ENCODE measurements at regions not wholly inside any gene's neighbourhood (a gene's known extent, or its start where the extent isn't known, plus 50 kb on each side); places are given as distances from the start of the nearest gene placed in this dataset.
"Not testable (repeated sequence)": the region's sequence is repeated elsewhere in the genome, so short reads cannot be mapped to it uniquely, and the experiment has no call there.

DNA sequence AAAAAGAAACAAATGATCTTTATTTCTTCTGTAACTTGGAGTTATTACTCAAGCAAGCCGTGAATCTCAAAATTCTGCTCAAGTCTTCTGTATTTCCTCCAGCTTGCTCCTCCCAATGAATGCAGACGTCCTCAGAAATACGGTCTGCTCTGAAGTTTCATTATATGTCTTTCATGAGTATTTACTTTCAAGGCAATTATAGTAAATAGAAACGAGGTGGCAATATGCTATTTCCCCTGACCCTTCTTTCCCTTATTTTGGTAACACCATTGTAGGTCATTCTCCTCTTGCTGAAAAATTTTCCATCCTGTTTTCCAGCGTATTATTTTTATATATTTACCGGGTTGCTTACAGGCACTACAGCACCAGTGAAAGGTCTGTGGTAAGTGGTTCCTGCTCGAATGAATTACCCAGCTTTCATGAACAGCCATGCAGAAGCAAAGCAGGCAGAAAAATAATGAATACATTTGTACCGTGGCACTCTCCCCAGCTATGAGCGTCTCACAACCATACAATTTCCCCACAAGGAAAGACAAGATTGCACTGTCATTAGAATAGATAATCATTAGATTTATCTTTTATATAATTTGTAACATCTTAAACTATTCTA is 350.9 kb upstream of the PKN2 start:
- DNase-seq (ENCODE audit: low spot score), result no peak

DNA sequence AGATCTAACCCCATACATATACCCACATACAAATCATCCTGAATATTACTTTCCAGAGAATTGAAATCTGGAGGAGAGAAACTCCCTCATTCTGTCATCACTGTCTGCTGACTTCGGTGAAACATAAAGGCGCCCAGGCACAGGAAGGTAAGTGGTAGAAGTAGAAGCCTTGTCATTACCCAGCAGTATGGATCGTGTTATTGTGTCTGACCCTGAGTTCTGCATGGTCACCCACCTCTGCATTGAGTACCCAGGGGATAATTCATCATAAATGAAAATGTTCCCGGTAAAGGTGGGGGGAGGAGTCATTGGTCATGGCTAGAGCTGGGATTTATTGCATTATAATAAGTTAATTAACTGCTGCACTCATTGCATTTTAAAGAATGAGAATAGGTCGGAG is 342.6 kb upstream of the PKN2 start:
- DNase-seq (ENCODE audit: low spot score), result no peak

DNA sequence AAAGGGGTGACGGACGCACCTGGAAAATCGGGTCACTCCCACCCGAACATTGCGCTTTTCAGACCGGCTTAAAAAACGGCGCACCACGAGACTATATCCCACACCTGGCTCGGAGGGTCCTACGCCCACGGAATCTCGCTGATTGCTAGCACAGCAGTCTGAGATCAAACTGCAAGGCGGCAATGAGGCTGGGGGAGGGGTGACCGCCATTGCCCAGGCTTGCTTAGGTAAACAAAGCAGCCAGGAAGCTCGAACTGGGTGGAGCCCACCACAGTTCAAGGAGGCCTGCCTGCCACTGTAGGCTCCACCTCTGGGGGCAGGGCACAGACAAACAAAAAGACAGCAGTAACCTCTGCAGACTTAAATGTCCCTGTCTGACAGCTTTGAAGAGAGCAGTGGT is 342.0 kb upstream of the PKN2 start:
- not testable (repeated sequence) for DNase-seq (ENCODE audit: low spot score)

DNA sequence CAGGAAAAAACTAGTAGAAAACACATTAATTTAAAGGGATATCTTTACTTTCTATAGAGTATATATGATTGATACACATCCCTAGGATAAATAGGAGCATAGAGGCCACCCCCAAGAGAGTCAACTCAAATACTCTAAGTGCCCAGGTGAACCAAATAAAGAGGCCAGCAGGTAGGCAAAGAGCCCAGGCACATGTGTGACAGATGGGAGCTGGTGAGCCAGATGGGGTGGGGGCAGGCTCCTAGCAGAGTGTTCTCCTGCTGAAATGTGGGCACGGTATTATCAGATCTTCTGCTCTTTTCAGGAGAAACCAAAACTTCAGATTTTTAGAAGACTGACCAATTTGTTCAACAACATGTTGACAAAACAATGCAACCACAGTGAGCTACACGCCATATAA is 333.4 kb upstream of the PKN2 start:
- DNase-seq (ENCODE audit: low spot score), result no peak

DNA sequence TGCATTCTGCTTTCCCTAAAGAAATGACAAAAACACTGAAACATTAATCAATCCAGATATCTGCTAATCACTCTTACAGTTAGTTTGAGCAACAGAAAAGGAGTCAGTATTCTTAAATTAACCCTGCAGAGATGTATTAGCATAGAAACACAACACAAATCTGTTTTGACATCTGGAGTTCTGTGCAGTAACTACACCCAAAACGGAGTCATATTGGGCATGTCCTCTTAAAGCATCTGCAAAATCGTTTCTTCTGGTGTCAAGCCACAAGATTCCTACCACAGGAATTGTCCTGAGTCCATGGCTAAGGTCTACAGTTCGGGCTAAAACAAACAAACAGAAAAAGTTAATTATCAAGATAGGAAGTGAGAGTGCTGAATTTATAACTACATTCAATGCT is 332.1 kb upstream of the PKN2 start:
- no peak for DNase-seq (ENCODE audit: low spot score)

DNA sequence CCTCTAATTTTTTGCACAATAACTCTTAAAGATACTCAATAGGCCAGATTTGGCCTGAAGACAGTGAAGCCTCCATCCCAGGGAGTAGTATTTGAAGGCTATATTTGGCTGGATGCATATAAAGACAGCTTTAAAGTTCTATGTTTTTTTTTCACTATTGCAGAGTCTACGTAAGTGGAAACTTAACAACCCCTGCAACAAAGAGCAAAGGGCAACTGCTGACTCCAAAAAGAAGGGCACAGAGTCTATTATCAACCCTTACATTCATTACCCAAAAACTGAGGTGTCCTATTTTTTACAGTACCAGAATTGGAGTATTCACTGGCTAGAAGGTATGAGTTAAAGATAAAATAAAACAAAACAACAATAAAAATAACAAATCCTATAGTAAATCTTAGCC is 329.8 kb upstream of the PKN2 start:
- no peak for DNase-seq (ENCODE audit: low spot score)

DNA sequence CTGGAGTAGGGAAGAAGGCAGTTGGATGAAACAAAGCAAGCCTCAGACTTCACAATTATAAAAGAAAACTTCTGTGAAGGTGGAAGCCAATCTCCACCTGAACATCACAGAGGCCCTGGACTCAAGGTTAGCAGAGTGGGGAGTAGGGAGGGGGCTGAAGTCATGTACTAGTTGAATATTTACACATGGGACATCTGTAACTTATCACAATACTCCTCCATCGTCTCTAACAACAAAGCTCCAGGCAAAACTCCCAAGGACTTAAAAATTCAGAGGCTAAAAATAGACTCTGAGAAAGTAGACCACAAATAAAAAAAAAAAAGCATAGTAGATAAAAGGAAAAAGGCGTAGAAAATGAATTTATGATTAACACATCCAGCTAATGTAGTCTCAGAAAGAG is 326.3 kb upstream of the PKN2 start:
- DNase-seq (ENCODE audit: low spot score), result no peak

DNA sequence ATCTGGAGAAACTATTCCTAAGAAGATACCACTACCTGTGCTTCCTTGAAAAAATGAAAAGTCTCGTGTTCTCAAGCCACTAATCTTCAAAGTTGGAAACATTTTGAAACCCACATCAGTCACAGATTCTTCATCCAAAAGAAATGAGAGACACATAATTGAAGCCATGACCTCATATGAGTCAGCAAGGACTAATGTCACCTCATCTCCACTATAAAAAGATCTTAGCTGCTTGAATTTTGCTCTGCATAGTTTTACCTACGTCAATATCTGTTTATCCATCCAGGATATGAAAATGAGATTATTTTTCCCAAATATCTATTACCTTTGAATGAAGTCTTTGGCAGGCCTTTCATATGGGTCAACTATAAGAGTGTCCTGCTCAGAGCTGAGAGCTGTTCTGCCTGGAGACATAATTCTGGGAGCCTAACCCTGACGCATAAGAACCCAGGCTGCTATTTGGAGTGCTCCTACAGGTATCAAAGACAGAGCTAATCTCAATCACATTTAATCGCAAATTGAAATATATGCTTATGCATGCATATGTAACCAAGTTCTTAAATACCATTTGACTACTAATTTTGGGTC is 312.5 kb upstream of the PKN2 start:
- DNase-seq (ENCODE audit: low spot score), result no peak

DNA sequence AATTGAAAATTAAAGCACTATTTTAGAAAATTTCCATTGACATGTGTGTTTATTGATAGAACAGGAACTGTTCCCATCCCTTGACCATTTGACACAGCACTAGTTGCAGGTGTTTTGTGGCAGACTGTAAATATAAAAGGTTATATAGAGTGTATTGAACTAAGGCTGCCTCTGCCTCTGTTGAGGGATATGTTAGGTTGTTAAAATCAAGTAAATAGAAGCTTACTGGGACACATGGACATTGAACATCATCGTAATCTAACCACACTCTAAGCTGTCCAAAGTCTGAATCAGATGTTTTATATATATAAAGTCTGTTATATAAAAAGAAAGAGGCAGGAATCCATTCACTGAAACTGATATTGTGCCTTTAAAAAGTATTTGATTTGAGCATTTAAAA is 308.1 kb upstream of the PKN2 start:
- DNase-seq (ENCODE audit: low spot score), result no peak

DNA sequence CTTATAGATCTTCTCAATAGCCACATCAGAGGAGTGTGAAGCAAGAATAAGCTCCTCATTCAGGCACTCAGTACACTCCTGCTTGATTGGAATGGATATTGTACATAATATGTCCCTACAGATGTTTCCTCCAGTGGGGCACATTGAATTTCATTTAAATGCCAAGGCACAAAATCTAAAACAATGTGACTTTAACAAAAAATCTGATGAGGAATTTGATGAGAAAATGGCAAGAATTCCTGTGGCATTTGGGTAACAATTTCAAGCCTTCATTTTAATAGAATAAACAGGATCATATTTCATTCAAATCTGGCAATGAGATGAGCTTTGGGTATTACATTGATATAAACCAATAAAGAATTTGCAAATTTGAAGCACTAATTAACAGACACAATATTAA is 307.7 kb upstream of the PKN2 start:
- no peak for DNase-seq (ENCODE audit: low spot score)

DNA sequence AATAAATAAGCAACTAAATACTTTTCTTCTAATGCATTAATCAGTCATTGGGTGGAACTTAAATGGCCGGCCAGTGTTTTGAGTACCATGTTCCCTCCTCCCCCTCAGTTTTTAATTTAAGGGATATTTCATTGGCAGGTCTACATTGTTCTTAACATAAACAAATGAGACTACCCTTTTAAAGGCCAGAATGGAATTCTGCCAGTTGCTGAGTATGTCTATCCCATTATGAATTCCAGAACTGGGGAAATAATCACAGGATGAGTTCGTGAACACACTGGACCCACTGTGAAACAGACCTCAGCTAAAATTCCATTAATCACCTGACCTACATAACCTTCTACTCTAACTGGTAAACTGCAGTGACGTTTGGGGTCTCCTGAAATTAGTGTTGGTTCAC is 305.5 kb upstream of the PKN2 start:
- no peak for DNase-seq (ENCODE audit: low spot score)

DNA sequence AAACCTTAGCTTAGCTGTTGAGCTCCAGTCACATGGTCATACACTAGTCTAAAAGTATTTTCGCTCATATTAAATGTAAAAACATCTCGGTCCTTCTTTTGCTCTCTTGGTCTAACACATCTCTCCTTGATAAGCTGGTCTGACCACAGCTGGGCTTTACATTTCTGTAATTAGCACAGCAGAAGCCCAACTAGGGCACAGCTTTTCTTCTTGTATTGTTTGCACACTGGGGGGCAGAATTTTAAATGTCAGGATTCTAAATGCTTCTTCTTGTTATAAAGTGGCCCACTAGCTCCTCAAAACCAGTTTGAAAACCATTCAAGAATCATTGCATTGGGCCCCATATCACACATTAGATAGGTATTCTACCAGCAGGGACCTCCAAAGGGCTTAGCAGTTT is 289.1 kb upstream of the PKN2 start:
- DNase-seq (ENCODE audit: low spot score), result no peak

DNA sequence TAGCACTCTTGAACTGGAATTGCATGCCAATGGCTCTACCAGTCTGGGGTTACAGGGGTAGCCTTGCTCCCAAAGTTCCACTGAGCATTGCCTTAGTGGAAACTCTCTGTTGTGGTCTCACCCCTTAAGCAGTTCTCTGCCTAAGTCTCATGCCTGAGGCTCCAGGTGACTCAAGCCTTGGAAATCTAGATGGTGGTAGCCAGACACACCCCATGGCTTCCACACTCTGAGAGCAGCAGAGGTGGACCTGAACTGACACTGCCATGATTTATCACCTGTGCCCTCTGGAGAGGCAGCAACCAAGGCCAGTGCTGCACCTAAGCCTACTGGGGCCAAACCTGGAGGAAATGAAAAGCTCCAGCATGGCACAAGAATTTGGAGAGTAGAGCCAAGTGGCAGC is 285.7 kb upstream of the PKN2 start:
- DNase-seq (ENCODE audit: low spot score), result no peak

DNA sequence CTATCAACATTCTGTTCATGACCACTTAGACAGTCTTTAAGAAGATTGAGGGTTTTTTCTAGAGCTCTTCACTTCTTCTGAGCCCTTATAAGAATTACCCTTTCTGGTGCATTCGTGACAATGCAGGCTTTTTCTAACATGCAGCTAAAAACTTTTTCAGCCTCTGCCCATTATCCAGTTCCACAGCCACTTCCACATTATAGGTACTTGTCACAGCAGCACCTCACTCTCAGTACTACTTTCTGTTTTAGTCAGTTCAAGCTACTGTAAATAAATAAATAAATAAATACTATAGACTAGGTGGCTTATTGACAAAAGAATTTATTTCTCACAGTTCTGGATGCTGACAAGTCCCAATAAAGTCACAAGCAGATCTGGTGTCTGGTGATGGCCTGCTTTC is 284.4 kb upstream of the PKN2 start:
- DNase-seq (ENCODE audit: low spot score), result no peak

DNA sequence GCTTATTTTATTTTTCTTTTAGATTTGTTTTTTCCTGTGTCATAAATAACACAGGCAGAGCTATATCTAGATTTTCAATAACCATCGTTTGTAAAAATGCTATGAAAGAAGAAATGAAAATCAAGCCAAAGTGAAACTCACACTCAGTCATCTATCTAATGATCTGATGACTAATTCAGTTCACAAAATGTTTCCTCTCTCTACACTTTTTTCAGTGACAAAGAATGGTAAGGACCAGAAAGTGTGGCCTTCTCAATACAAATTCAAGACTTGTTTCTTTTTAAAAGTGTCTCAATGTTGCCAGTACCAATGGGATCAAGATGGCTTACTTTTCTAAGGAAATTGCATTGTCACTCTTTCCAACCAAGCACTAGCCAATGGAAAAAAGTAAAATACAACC is 282.8 kb upstream of the PKN2 start:
- no peak for DNase-seq (ENCODE audit: low spot score)

DNA sequence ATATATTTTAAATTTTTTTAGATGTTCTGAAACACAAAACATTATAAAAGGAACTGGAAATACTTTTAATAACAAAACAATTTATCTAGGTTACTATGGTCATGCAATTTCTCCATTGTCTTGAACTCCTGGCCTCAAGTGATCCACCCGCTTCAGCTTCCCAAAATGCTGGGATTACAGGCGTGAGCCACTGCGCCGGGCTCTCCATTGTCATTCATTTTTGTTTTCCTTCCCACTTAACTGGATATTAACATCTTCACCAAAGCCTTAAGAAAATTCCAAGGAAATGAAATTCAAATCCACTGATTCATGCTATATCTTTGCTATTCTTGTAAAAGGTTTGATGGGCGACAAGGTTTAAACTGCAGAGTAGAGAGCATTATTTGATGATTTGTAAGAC is 279.5 kb upstream of the PKN2 start:
- DNase-seq (ENCODE audit: low spot score), result no peak

DNA sequence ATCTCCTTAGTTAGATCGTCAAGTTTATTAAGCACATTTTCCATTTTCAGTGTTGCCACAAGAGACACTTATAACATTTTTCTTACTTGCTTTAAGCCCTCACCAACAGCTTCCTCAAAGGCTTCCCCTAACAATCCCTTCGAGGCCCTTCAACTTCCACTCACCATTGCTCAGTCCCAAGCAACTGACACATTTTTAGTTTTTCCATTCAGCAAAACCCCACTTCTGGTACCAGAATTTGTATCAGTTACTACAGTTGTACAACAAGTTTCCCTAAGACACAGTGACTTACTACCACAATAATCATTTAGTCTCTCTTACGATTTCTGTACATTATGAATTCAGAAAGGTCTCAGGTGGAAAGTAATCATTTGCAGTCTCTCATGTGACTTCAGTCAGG is 276.8 kb upstream of the PKN2 start:
- no peak for DNase-seq (ENCODE audit: low spot score)

DNA sequence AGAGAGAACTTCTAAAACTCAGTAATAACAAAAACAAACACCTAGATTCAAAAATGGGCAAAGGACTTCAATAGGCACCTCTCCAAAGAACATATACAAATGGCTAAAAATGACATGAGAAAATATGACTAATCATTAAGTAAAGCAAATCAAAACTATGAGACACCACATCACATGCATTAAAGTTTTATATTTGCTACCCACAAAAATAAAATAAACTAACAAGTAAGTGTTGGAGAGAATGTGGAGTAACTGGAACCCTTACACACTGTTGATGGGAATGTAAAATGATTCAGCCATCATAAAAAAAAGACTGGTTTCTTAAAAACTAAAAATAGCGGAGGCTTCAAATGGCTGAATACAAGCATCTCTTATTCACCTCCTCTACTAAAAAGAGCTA is 262.1 kb upstream of the PKN2 start:
- no peak for DNase-seq (ENCODE audit: low spot score)

DNA sequence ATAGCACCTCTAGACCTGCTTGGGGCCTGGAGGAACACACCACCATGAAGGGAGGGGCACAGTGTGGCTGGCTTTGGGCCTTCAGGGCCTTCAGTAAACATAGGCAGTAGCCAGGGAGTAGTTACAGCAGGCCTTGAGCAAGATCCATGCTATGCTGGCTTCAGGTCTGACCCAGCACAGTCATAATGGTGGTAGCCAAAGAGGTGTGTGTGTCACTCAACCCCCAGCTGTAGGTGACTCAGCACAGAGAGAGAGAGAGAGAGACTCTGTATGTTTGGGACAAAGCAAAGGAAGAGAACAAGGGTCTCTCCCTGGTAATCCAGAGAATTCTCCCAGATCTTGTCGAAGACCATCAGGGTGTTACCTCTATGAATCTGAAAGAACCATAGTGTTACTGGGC is 250.5 kb upstream of the PKN2 start:
- DNase-seq (ENCODE audit: low spot score), result no peak

DNA sequence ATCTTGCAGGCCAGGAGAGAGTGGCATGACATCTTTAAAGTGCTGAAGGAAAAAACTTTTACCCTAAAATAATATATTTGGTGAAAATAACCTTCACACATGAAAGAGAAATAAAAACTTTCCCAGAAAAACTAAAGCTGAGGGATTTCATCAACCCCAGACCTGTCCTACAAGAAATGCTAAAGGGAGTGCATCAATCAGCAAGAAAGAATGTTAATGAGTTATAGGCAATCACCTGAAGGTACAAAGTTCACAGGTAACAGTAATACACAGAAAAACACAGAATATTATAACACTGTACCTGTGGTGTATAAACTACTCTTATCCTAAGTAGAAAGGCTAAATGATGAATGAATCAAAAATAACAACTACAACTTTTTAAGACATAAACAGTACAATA is 249.2 kb upstream of the PKN2 start:
- no peak for DNase-seq (ENCODE audit: low spot score)

DNA sequence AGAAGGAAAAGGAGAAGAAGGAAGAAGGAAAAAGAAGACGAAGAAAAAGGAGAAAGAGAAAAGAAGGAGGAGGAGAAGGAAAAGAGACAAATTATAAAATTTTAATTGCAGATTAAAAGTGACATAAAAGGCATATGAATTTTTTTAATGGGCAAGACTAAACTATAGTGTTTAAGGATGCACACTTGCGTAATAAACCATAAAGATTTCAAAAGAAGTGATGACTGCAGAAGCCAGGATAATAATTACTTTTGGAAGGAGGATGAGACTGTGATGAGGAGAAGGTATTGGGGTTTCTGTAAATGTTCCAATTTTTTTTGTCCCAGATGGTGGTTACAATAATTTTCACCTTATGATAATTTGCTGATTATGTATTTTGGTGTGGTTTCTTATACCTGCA is 243.1 kb upstream of the PKN2 start:
- no peak for DNase-seq (ENCODE audit: low spot score)

DNA sequence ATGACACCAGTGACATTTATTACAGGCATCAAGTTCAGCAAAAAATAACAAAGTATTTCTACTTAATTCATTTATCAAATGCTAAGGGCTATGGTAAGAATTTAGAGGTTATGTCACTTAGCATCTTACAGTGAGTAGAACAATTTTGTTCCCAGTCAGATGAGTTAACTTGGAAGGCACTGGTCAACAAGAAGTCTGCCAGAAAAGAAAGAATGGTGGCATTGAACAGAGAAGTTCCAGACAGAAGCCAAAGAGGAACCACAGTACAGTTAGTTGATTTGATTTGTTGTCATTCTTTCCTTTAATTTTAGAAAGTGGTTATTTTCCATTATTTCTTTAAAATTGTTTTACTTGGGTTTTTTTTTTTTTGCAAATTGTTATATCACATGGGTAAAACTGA is 232.2 kb upstream of the PKN2 start:
- no peak for DNase-seq (ENCODE audit: low spot score)

DNA sequence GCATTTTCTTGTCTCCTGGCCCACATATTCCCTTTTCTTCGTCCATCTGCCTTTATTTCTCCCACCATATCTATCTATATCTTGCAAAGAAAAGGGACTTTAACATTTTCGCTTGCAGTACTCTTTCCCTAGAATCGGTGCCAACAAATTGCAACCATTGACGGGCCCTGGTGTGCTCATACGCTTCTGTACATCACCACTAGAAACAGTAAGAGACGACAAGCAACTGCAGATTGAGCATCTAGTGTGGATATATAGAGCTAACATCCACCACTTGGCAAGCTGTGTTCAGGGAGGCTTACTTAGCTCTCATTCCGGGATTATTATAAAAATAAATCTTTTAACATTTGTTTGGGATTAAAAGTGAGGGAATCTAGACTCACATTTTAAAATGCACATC is 230.8 kb upstream of the PKN2 start:
- DNase-seq (ENCODE audit: low spot score), result no peak

DNA sequence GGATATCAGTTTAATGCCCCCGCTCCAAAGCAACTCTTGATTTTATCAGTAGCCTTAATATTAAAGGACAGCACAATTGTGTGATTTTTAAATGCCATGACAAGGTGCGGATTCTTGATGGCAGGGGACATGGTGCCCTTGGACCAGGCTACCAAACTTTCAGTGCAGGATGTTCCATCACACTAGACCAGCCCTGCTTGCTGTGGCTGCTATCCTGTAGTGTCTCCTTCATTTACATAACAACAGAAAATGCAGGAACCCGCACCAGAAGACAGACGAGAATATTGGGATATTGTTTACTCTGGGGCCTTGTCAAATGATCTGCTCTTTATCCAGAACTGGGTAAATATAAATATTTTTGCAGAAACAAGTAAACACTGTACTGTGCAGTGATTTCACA is 229.3 kb upstream of the PKN2 start:
- no peak for DNase-seq (ENCODE audit: low spot score)

All from SK-N-DZ (cell line).